Colonic mucosa (tissue), 4 donors: ENCODE measurements at regions not wholly inside any gene's neighbourhood (a gene's known extent, or its start where the extent isn't known, plus 50 kb on each side); places are given as distances from the start of the nearest gene placed in this dataset.
A peak's percentile ranks its signal among the peaks of the same experiment; 100 is the strongest.

Experiments
- DNase-seq: peaks from one replicate; pipeline ENCODE4 v3.0.0-alpha.2; 2020
- H3K27ac ChIP-seq: fragments of 200-600 bp; one replicate; pipeline ENCODE4 v1.8.0; 2021
- H3K27me3 ChIP-seq: fragments of 200-600 bp; one replicate; pipeline ENCODE4 v1.8.0; 2021
- H3K36me3 ChIP-seq: fragments of 200-600 bp; one replicate; pipeline ENCODE4 v1.8.0; 2021
- H3K4me1 ChIP-seq: fragments of 200-600 bp; one replicate; pipeline ENCODE4 v1.8.0; 2021; ENCODE audit warnings: mild to moderate bottlenecking
- H3K4me3 ChIP-seq: fragments of 200-600 bp; one replicate; pipeline ENCODE4 v1.8.0; 2021
- H3K9ac ChIP-seq, 2 donors: one replicate each; pipeline ENCODE4 v1.7.0; 2013; ENCODE audit warnings: control low read depth in 2 of 2, low read depth in 2 of 2, low read length in 2 of 2
- H3K9me3 ChIP-seq: fragments of 200-600 bp; one replicate; pipeline ENCODE4 v1.8.0; 2021
- intact Hi-C: fragments of 100-400 bp; cut with DNase I; formaldehyde crosslinking; loops from one replicate; pipeline ENCODE4 v1.14.1; 2022
- TF ChIP-seq, protein P1 (sequence below): fragments of 200-600 bp; IDR thresholded peaks from one replicate; pipeline ENCODE4 v1.8.0; 2022; ENCODE audit warnings: antibody characterized with exemption, mild to moderate bottlenecking
- donor health status: healthy.
- donor health status: DM: no; HTN: no; CAD: no.
- donor health status: DM: no; HTN: no; CAD: no.

DNA sequence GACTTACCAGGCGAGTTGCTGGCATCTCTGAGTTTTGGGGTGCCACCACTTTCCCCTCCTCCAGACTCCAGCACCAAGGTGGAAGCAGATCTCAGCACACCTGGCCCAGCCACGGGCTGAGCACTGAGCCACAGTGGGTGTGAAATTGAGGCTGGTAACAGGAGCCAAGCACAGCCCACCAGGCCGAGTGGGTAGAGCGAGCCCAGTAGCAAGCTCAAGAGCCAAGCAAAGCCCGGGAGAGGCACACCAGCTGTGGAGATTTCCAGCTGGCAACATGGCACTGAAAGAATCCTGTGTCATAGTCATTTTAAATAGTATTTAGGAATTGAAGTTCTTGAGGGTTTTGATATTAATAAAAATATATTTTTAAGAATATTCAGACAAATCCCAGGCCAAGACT lies 596.2 kb upstream of the TMEM132C start:
- Histone ChIP-seq H3K9me3 (no peaks in the 10 kb centered on the region), H3K9ac (no peak overlapping the region), H3K27ac (no peak overlapping the region), H3K36me3 (no peaks in the 10 kb centered on the region), H3K27me3 (no peaks in the 10 kb centered on the region), H3K4me3 (no peak overlapping the region), H3K4me1 (no peaks in the 10 kb centered on the region)
- no peak for DNase-seq
- intact Hi-C loops, result loop anchor here (10.0 kb wide), 1 partner anchor 394 kb away; no protein-coding TSS in a partner anchor
- TF ChIP-seq, protein P1, sequence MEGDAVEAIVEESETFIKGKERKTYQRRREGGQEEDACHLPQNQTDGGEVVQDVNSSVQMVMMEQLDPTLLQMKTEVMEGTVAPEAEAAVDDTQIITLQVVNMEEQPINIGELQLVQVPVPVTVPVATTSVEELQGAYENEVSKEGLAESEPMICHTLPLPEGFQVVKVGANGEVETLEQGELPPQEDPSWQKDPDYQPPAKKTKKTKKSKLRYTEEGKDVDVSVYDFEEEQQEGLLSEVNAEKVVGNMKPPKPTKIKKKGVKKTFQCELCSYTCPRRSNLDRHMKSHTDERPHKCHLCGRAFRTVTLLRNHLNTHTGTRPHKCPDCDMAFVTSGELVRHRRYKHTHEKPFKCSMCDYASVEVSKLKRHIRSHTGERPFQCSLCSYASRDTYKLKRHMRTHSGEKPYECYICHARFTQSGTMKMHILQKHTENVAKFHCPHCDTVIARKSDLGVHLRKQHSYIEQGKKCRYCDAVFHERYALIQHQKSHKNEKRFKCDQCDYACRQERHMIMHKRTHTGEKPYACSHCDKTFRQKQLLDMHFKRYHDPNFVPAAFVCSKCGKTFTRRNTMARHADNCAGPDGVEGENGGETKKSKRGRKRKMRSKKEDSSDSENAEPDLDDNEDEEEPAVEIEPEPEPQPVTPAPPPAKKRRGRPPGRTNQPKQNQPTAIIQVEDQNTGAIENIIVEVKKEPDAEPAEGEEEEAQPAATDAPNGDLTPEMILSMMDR, result no peak

DNA sequence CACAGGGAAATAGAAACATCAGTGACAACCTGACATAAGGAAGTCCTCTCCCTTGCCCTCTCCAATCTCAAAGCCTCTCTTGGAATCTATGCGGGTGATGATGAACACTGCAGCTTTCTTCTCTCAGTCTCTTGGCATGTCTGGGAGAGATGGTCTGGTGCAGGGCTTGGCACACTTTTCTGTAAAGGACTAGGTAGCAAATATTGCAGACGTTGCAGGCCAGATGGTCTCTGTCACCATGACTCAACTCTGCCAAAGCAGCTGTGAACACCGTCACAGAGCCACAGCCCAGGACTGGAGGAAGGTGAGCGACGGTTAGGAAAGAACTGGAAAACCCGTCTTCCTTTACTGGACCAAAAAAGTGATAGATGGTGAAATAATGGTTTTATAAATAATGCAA lies 591.0 kb upstream of the TMEM132C start:
- intact Hi-C loops, result loop anchor here (10.0 kb wide), 1 partner anchor 389 kb away; no protein-coding TSS in a partner anchor
- Histone ChIP-seq H3K4me3 (no peak overlapping the region), H3K27ac (no peak overlapping the region), H3K27me3 (no peaks in the 10 kb centered on the region), H3K4me1 (no peaks in the 10 kb centered on the region), H3K36me3 (no peaks in the 10 kb centered on the region), H3K9me3 (no peaks in the 10 kb centered on the region), H3K9ac (no peak overlapping the region)
- DNase-seq, result no peak
- TF ChIP-seq, protein P1, result no peak

DNA sequence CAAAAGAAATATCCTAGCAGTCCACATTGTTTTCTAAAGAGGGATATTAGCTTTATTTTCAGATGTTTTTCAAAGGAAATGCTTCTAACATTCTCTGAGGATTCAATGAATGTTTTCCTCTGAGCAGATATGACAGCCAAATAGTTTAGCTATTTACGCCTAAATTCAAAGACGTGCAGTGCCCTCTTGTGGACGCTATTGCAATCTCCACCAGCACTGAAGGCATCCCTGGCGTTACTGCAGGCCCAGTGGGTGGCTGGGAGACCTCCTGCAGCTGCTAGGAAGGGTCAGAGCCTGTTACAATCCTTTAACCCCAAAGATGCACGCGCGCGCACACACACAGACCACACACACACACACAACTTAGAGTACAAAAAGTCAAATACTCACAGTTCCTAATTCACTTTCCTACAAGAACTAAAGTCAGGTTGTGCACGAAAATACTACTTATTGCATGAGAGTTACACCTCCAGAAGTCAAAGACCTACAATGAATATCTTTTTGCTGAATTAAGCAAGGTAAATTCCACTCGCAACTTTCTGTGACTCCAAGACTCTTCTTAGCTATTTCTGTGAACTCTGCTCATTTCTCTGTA lies 589.3 kb upstream of the TMEM132C start:
- intact Hi-C loops, result loop anchor here (10.0 kb wide), 1 partner anchor 387 kb away; no protein-coding TSS in a partner anchor
- TF ChIP-seq, protein P1, result peak; percentile 65
- no peaks in the 10 kb centered on the region for H3K4me1 ChIP-seq
- H3K9ac ChIP-seq, result no peak overlapping the region
- peak; percentile 53 for DNase-seq
- no peaks in the 10 kb centered on the region for H3K27me3 ChIP-seq
- H3K9me3 ChIP-seq, result no peaks in the 10 kb centered on the region
- H3K27ac ChIP-seq, result no peak overlapping the region
- no peak overlapping the region for H3K4me3 ChIP-seq
- no peaks in the 10 kb centered on the region for H3K36me3 ChIP-seq

DNA sequence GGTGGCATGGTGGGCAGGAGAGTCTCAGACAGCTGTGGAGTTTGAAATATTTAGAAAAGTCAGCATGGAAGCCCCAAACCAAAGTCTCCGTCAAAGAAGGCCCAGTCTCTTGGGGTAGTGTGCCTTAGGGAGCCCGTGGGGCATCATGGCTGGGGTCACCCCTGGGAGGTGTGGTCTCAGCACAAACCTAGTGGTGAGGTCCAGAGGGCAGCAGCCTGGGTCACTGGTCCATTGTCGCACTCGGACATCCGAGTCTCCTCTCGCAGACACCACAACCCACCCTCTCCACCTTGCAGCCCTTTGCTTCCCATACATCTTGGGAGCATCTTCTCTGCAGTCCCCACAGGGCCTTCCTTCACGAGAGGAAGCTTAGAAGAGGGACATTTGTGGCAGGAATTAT lies 588.0 kb upstream of the TMEM132C start:
- TF ChIP-seq, protein P1, result no peak
- H3K9me3 ChIP-seq, result no peaks in the 10 kb centered on the region
- no peaks in the 10 kb centered on the region for H3K27me3 ChIP-seq
- intact Hi-C loops, result loop anchor here (10.0 kb wide), 1 partner anchor 386 kb away; no protein-coding TSS in a partner anchor
- H3K9ac ChIP-seq, result no peak overlapping the region
- H3K4me1 ChIP-seq, result no peaks in the 10 kb centered on the region
- H3K4me3 ChIP-seq, result no peak overlapping the region
- H3K36me3 ChIP-seq, result no peaks in the 10 kb centered on the region
- H3K27ac ChIP-seq, result no peak overlapping the region
- DNase-seq, result no peak

DNA sequence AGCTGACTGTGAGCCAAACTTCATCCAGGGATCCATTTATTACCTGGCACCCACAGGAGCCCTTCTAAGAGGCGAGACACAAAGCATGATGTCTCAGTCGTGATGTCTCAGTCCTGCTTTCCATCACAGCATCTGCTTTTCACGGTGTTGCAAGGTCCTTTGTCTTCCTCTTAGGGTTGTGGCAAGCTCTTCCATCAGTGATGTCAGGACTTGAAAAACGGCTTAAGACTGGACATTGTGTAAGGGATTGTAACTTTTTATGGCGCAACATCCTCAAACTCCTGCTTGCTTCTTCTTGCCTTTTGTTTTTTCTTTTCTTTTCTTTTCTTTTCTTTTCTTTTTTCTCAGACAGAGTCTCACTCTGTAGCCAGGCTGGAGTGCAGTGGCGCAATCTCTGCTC lies 586.5 kb upstream of the TMEM132C start:
- no peaks in the 10 kb centered on the region for H3K4me1 ChIP-seq
- TF ChIP-seq, protein P1, result no peak
- no peak overlapping the region for H3K27ac ChIP-seq
- DNase-seq, result no peak
- no peak overlapping the region for H3K9ac ChIP-seq
- no peaks in the 10 kb centered on the region for H3K9me3 ChIP-seq
- H3K36me3 ChIP-seq, result no peaks in the 10 kb centered on the region
- H3K4me3 ChIP-seq, result no peak overlapping the region
- intact Hi-C loops, result no loop called here
- no peaks in the 10 kb centered on the region for H3K27me3 ChIP-seq
